Eye (tissue), 1 donor: ENCODE measurements at regions not wholly inside any gene's neighbourhood (a gene's known extent, or its start where the extent isn't known, plus 50 kb on each side); places are given as distances from the start of the nearest gene placed in this dataset.

Experiments
- DNase-seq: peaks from one replicate; pipeline ENCODE4 v3.0.0-alpha.2; 2015

- no peak for DNase-seq
Measured at GRCh38 chr1:55635856-55636255, 420.7 kb upstream of the USP24 start.

GRCh38 chr1:55634516-55634915 lies 419.4 kb upstream of the USP24 start:
- no peak for DNase-seq

- DNase-seq: no peak
Measured at GRCh38 chr1:55632906-55633305, 417.7 kb upstream of the USP24 start.

- no peak for DNase-seq
Measured at GRCh38 chr1:55632058-55632457, 416.9 kb upstream of the USP24 start.

GRCh38 chr1:55631509-55631908 lies 416.3 kb upstream of the USP24 start:
- no peak for DNase-seq

DNA sequence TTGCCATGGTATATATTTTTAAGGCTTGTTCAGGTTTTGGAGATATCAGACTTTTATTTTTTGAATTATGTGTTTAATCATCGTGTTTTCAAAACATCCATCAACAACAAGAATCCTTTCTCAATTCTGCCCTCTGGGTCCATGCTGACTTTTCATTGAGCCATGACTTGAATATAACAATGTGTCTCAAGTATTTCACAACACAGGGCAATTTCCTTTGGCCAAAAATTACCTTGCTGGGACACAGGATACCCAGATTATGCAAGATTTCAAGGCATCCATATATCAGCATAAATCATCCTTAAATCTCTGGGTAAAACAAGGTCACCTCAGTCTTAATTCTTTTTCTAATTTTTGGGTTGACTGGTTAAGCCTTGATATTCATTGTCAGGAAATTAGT lies 411.2 kb upstream of the USP24 start:
- no peak for DNase-seq

DNA sequence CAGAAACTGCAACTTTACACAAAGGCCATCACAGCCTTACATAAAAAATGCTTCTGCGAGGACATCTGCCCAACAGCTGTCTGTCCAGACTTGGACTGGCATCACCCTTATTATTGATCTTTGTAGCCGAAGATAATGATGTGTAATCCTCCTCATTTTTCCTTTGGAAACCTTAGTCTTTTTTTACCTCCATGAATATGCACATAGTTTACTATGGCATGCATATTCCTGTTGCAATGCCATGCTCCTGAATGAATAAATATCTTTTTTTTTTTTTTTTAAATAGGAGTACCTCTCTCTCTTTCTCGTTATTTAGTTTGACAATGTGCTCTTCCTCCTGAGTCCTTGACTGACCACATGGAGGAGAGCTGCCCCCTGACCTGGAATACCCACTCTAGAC lies 409.6 kb upstream of the USP24 start:
- no peak for DNase-seq

DNA sequence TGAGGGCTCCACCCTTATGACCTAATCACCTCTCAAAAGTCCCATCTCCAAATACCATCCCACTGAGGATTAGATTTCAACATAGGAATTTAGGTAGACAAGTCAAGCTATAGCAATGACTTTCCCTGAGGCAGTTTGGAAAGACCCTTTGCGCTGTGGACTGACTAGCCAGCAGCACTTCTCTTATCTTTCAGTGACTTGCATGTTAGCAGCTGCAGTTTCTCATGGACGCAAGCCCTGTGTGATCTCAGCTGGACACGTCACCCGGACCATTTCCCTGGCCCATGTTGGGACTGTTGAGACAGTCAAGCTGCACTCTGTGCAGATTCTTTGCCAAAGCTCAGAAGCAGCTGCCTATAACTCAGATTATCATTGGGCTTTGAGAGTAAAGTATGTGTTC lies 408.1 kb upstream of the USP24 start:
- DNase-seq: no peak

GRCh38 chr1:55622074-55622473 lies 406.9 kb upstream of the USP24 start:
- no peak for DNase-seq

DNA sequence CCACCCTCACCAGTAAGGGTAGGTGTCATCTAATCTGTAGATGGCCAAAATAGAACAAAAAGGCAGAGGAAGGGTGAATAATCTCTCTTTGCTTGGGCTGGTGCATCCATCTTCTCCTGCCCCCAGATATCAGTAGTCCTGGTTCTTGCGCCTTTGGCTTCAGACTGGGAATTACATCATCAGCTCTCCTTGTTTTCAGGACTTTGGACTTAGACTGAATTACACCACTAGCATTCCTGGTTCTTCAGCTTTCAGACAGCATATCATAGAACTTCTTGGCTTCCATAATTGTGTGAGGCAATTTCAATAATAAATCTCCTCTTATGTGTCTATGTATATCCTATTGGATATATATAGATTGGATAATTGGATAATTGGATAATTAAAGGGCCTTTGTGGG lies 403.0 kb upstream of the USP24 start:
- no peak for DNase-seq

DNA sequence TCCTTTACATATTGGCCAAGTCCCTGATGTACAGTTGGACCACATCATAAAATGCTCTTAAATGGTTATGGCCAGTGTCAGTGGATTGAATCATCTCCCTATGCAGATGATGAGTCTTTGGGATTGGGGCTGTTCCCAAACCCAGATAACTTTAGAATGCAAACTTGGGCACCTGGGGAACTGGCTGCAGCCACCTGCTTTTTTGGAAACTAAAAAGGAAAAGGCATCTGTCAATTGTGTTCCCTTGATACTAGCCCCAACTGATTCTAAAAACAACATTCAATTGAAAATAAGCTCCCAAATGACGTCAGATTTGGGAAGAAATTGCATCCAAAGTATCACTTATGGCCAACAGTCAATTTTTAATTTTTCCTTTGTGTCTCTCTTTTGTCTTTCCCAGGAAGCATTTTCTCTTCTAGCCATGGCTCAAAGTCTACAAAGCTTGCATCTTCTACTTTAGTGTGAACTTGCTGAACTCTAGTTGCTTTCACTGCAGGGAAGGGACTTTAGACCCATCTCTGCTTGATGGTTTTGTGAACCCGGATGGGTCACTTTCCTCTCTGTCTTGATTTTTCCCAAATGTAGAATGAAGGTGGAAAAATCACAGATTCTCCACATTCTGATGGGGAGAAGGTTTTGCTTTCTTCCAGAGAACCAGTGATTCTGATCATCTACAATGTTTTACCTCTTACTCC lies 402.3 kb upstream of the USP24 start:
- DNase-seq: no peak

GRCh38 chr1:55612988-55613387 lies 397.8 kb upstream of the USP24 start:
- no peak for DNase-seq

DNA sequence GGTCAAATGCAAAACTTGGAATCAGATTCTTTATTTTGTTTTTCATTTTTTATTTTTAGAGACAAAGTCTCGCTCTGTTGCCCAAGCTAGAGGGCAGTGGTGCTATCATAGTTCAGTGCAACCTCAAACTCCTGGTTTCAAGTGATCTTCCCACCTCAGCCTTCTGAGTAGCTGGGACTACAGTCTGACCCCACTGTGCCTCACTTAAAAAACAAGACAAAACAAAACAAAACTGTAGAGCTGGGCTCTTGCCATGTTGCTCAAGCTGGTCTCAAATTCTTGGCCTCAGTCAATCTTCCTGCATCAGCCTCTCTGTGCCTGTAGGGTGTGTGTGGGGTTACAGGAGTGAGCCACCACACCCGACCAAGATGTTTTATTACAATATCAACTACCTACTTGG lies 396.0 kb upstream of the USP24 start:
- DNase-seq: no peak

DNA sequence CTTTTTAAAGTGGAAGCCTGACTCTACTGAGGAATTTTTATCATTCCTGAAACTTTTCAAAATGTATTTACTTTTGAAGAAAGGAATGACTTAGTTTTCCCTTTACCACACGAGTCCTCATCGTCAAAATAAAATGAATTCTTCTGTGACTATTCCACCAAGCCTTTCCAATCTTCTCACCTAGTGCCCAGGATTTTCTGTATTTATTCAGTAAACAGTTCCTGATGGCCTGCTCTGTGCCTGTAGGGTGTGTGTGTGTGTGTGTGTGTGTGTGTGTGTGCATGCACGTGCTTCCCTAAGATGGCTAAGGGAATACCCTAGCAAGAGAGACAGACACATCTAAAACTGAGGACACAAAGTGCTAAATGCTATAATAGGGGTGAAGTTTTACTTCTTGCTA lies 395.0 kb upstream of the USP24 start:
- no peak for DNase-seq

GRCh38 chr1:55609630-55610029 lies 394.5 kb upstream of the USP24 start:
- DNase-seq: no peak

DNA sequence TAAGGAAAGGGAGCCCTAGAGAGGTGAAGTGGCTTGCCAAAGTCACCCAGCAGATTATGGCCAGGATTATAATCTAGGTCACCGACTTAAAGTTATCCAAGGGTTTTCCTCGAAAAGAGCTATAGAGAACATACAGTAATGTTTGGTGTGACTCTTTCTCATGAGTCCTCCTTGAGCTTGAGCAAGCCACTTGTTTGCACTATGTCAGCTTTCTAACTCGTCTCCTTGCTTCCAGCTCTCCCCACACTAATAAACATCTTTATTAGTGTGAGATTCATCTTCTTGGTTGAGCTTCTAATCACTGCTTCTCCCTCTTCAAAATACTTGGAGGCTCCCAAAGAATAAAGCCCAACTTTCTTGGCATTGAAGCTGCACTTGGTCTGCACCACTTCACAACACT lies 390.0 kb upstream of the USP24 start:
- DNase-seq: no peak

GRCh38 chr1:55604749-55605148 lies 389.6 kb upstream of the USP24 start:
- no peak for DNase-seq

DNA sequence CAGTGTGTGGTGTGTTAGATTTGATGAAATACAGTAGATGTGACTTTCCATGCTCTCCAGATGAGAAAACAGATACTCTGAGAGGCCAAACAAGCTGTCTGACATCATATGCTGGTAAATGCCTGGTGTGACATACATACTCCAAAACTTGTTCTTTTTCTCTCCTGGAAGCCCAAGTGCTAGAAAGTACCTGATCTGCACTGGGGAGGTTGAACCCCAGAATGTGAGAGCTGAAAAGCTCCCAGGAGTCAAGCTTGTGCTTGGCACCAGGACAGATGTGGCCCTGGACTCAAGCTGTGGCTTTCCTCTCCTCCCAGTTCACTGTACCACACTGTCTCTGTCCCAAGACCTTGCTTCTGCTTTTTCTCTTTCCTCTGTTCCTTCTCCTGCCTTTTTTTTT lies 389.0 kb upstream of the USP24 start:
- no peak for DNase-seq

GRCh38 chr1:55600242-55600641 lies 385.1 kb upstream of the USP24 start:
- DNase-seq: peak; percentile 38

DNA sequence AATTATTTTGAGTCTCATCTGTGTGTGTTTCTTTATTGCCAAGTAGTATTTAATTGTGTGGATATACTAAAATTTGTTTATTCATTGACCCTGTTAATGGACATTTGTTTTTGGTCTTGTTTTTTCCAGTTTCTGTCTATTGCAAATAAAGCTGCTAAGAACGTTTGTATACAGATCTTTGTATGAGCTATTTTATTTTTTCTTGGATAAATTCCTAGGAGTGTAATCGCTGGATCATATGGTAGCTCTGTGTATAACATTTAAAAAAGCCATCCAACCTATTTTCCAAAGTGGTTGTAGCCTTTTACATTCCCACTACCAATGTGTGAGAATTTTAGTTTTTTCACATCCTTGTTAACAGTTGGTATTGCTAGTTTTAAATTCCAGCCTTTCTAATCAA lies 382.7 kb upstream of the USP24 start:
- DNase-seq: no peak

DNA sequence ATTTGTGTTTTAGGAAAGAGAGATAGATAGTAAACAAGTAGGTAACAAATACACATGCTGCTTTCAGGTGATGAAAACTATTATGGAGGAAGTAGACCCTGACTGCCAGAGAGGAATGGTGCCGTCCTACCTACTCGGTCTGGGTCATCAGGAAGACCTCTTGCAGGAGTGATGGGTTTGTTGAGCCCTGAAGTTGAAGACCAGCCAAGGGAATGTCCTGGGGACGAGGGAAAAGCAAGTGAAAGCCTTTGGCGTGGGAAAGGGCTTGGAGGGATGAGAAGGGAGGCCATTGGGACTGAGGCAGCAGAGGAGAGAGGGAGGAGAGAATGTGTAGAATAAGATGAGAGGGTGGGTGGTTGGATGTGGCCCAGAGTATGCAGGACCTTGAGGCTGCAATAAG lies 379.5 kb upstream of the USP24 start:
- DNase-seq: no peak

DNA sequence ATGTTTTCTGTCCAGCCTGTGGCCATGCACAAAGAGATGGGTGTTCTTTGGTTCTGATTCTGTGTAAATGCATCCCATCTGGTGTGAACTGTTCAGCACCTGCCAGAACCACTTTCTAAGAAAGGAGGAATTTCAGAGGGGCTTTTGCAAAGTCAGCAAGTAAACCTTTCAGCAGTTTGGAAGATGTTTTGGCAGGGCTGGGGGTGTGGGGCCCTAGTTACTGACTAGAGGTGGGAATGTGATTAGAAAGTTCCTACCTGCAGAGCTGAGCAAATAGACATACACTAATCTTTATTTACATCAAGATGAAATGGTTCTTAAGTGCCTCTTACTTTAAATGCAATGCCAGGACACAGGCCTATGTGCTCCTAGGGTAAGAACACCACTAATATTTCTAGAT lies 378.1 kb upstream of the USP24 start:
- no peak for DNase-seq

GRCh38 chr1:55592122-55592521 lies 377.0 kb upstream of the USP24 start:
- no peak for DNase-seq

DNA sequence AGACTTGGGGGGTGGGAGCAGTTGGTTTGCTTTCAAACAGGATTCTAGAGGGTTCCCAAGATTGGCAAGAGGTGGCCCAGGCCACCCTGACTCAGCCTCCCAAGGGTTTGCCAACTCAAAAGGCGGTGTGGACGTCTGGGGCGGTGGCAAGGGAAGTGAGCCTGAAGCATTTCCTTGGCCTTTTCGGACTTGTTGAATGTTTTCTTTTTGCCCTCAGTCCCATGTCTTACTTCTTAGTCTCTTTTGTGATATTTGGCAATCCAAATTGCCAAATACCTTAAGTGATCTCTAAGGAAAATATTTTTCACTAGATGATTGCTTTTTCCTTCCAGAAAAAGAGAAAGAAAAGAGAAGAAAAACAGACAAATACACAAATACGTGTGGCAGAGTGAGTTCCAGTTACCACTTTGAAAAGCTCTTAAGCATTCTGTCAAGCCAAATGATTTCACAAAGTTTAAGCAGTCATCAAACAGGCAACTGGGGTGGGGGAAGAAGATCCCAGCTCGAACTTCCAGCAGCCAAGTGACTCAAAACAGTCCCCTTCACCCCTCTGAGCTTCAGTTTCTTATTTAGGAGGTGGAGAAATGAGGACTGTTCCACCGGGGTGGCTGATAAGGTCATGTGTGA lies 374.6 kb upstream of the USP24 start:
- no peak for DNase-seq

- DNase-seq: no peak
Measured at GRCh38 chr1:55588309-55588708, 373.1 kb upstream of the USP24 start.
